ELF-1 (cell line): ENCODE measurements at regions not wholly inside any gene's neighbourhood (a gene's known extent, or its start where the extent isn't known, plus 50 kb on each side); places are given as distances from the start of the nearest gene placed in this dataset.

Experiments used
- DNase-seq: peaks from one replicate; pipeline ENCODE4 v3.0.0-alpha.2; 2016; ENCODE audit warnings: low read depth, low spot score

DNA sequence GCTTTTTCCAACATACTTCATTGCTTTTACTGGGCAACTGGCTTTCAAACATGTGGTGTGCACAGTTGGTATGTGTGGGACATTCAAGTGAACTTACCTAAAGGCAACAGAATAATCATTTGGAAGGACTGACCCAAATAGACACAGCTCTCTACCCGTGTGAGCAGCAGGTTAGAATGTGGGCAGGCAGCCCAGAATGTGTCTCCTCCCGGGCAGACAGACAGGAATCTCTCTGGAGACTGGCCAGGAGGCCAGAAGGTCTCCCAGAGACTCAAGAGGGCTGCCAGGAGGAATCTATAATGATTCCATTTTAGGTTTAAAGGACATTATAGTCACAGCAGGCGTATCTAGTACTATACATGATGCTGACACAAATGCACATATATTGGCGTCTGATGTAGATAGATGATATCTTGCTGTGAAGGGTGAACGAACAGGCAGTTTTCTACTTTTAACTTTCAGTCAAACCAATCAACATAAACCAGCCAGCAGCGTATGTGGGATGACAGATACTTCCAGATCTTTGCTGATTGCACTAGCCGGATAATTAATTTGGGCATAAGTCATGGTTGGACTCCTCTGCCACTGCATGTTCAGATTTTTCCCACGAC, 297.4 kb upstream of the ZNF608 start:
- DNase-seq = no peak

DNA sequence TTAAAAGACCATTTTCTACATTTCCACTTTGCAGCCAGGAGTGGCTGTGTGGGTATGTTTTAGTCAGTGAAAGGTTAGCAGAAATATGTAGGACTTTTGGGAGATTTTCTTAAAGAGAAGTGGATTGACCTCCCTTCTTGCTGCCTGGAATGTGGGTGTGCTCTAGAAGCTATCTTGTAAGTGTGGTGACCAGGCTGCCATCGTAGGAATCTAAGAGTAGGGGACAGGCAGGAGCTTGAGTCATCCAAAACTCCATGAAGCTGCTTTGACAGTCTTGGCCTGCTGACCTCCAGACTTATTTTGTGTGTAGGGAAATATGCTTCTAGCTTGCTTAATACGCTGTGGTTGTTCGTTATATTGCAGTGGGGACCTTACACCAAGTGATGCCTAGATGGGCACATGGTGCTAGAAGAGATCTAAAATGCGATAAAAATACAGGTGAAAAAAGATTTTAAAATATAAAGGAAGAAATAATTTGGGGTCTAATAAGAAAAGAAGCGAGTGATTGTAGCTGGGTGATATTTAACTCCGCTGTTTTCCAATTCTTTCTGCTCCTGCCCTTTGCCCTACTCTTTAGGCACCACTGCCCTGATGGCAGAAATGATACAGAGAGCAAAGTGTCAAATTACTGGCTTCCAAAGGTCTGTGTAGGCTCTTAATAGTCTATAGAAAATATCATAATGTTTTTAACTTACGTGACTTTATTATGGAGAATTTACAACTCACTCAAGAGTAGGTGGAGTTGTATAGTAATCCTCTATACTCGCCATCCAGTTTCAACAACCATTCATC, 298.2 kb upstream of the ZNF608 start:
- DNase-seq = no peak

DNA sequence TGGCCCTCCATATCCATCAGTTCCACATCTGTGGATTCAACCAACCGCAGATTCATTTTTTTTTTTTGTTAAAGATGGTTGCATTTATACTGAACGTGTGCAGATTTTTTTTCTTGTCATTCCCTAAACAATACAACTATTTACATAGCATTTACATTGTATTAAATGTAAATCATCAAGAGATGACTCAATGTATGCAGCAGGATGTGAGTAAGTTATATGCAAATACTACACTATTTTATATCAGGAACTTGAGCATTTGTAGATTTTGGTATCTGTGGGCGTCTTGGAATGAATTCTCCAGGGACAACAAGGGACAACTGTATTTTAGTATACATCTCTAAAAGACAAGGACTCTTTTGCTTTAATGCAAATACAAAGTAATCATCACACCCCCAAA, 299.2 kb upstream of the ZNF608 start:
- DNase-seq = no peak

DNA sequence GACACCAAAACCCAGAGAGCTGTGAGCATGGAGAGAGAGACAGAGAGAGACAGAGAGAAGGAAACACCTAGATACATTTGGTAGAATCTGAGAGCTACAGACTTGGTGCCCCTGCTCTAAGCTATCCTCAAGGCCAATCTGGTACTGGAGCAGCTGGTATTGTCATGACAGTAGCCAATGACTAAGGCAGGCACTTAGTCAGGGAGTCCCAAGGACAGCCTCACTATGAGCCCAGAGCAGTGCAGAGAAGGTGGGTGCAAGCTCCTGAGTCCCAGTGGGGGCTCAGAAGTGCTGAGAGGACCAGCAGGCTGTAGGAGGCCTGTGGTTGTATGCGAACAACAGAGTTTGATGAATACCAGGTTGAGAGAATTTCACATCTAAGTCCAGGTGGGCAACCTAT, 300.4 kb upstream of the ZNF608 start:
- no peak for DNase-seq

DNA sequence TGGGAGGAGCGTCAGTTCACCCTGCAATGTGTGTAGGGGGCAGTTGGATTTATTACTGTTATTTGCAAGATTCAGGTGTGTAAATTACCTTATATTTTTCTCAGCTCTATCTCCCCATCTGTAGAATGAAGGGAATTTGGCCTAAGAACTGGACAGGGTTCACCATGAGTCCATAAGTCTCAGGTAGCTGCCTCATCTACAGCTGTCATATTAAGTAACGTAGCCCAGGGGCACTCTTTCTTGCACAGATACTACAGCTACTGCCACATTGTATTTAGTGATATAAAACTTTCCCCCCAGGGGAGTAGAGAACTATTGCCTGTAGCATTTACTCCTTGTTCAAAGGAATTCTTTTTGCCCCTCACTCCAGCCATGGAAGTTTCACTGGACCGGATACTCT, 301.4 kb upstream of the ZNF608 start:
- DNase-seq = no peak

DNA sequence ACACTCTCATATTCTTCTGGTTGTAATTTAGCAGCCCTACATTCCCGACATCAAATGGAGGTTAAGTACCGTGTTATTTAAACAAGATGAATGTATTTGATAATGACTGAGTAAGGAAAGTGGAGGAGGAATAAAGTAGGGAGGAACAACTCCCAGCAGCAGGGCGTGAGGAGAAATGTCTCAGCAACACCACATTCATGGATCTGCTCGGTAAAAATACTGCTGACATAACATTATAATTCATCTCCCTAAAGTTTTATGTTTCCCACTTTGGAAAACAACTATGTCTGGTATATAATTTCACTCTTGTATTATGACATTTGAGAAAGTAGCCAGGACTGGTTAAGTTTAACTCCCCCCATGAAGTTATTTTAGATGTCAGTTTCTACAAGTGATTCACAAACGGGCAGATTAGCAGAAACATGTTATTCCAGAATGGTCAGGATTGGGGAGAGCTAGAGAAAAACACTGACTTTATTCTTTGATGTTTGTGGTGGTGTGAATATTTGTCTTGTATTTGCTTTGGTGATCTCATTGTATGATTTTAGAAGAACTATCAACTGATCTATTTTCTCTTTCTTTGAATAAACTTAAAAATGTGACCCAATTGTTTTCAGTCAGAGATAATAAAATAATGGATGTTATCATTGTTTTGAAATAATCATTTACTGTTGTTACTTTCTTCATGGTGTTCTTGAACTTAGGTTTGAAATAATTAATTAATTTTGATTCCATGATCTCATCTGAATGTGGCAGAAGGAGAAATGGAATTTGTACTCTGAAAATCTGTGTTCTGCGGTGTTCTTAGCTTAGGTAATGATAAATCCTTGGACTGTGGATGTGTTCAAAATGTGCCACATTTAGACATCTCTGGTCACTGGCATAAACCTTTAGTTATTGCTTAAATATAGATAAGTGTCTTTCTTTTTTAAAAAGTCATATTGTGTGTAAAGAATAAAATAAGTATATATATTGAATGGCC, 303.6 kb upstream of the ZNF608 start:
- DNase-seq = no peak

DNA sequence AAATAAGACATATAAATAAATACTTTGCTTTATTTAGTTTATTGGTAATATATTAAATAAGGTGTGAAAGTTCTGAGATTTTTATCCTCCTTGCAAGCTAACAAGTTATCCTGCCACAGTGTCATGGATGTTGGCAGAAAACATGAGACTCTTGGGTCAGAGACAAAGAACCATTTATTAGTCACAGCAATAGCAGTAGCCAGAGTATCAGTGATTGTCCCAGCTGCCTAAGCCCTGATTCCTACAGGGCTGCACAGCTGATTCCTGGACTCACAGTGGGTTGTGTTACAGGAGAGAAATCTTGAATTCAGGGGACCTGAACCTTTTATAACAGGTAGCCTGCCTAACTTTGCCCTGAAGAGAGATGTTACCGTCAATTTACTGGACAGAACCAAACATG, 304.5 kb upstream of the ZNF608 start:
- no peak for DNase-seq

DNA sequence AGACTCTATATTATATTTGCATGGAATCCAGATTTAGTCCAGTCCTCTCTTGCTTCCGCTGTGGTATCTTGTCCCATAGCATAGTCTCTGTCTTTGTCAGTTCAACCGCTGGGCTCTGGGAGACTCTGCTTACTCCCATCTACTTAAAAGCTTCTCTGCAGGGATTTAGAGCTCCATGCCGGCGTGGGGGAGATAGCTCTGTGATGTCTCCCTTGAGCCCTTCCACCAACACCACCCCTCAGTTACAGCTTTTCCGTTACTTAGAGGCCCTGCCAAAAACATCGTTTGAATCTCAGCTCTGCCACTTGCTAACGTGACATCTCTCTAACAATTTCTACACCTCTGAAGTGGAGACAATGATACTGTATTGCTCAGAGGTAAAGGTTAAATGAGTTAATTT, 306.1 kb upstream of the ZNF608 start:
- DNase-seq = no peak

DNA sequence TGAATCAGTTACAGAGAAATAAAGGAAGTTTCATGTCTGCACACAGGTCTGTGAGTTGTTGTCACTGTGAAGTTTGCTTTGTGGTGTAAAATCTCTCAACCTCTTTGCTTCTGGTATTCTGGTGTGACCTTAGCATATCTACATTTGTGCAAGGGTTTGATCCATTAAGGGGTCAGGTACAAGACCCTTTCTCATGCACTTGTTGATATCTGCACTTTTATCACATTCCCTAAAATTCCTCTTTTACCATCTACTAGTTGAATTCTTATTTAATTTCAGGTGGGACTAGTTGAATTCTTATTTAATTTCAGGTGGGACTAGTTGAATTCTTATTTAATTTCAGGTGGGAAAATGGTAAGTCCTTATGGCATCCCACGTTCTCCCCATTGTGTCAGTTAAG, 306.7 kb upstream of the ZNF608 start:
- DNase-seq = no peak

DNA sequence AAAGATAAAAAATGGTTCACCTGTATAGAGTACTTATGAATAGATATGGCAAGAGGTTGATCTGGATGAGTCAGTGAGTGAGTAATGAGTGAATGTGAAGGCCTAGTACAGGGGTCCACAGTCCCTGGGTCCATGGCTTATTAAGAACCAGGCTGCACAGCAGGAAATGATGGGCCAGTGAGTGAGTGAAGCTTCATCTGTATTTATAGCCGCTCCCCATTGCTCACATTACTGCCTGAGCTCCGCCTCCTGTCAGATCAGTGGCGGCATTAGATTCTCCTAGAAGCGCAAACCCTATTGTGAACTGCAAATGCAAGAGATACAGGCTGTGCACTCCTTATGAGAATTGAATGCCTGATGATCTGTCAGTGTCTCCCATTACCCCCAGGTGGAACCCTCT, 307.7 kb upstream of the ZNF608 start:
- DNase-seq = no peak

DNA sequence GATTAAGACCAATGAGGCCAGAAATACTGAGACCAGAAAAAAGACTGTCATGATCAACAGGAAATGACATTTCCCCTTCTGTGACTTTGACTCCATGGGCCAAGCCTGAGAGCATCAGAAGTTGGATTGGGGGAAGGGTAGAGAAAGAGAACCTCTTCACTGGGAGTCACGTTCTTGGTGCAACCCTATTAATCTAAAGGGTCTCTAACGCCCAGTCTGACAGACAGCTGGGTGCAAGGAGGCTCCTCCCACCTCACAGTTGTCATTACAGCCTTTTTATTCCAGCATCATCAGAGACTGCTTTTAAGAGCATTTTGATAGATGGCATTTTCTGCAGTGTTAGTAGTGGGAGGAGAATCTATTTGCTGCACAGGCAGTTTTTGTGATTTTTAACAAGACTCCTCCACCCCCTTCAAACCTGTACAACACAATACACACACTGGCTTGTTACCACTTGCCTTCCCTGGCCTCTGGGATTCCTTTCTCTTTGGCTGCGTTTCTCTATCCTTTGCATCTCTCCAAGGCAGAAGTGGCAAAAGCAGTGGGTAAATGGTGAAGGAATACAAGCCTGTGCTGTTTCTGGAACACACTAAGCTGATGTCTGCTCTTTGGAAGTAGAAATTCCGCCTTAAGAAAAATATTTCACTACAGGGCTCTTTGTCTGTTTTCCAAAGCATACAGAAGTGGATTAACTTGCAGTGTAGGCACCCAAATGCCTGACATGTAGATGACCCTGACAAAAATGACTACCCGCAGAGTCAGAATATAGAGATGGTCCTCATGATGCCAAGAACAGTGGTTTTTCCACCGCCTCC, 310.4 kb upstream of the ZNF608 start:
- DNase-seq = no peak

DNA sequence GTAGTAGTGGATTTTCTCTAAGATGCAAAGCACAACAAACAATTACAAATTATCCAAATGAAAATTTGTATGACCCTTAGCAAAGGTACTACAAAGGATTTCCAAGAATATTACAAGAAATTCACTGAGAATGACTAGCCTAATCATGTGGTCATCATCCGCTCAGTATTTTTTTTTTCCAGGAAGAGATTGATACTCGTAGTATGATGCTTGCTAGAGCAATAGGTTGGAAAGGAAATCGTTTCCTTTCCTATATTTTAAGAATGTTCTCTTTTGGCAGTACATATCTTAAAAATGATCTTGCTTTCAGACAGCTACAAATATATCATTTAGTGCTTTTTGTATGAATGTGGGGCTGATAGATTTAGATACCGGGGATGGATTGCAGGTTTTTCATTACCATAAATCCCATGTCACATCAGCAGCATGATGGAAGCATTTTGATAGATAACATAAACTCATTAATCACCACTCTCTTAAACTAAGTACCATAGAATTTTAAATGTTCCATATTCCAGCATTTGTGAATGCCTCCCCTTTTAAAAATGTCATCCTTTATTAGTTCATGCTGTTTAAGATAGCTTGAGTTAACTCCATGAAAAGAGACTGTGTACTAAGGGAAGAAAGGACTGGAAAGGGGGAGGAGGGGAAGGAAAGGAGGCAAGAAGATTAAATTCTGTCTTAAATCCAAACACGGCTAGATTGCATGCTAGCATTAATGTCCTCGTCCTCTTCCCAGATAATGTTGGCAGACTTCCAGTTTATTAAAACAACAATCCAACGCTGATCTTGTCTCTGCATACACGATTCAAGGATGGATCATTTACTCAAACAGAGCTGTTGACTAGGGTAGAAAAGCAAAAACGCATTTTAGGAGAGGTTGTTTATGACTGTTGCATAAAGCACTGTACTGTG, 311.7 kb upstream of the ZNF608 start:
- no peak for DNase-seq

DNA sequence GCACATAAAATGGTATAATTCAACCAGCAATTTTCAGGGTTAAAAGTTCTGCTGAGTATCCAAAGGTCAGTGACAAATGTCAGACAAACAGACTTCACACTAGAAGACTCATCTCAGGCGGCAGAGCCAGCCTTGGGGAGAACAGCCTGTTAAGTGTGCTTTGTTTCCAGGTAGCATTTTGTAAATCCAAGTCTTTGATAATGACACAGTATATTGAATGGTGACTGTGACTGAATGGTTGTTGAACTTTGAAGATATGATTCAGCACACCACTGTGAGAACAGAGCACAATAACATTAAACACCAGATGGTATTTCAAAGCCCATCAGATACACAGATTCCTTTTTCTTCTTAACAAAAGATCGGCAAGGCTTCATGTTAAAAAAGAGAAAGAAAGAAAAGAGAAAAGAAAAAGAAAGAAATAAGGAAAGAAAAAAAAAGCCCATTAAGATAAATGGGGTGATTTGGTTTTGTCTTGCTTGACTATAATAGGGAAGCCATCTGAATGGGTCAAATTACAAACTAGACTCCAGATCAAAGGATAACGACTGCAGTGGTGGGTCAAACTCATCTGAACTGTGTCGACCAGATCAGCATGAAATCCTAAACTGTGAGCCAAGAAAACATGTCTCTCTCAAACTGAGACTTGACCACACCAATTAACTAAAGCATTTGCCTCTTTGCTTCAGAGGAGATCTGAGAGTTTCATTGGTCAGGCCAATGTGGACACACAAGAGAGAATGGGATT, 313.0 kb upstream of the ZNF608 start:
- DNase-seq = peak; percentile 20

DNA sequence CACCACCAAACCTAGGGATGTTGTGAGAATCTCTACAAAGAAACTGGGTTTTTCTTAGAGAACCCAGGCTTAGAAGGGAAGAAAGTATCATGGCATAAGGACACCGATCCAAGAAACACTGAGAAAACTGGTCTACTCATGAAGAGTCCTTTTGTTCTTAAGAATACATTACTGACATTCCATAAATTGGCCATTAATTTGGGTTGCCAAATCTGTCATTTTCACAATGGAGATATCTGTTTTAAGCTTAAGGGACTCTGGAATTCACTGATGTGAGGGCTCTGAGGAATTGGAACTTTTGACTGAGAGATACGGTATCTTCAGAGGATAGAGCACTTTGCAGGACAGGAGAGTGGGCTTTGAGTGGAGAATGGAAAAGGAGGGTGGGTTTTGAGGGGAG, 315.3 kb upstream of the ZNF608 start:
- no peak for DNase-seq

DNA sequence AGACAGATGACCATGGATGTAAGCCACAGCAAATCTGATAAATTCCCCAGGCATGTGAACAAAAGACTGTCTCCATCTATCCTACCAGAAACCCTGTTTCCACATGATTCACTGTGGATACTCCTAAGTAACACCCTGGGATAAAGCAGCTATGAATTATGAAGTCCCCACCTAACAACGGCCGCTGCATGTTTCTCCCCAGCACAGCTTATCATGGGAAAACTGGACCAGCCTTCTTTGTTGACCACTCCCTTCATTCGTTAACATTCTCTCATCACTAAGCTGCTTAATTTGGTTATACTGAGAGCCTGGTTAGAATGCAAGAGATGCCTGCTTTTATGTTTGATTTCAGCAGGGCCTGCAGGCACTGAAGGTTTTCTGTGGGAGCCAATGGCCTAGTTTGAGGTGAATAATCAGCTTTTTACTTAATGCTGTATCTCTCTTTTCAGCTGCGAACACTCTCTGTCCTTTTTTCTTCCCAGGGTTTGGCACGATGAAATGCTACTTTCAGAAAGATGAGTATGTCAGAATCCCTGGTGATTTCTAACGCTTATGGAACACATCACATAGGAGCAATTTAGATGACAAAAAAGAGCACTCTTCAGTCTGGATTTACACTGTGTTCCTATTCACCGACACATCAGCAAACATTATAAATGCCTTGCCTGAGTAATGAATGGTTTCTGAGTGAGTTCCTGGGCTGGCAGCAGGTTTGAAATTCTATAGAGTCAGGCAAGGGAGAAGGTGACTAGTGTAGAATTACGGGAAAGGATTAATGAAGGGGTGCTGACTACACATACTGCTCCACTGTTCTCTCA, 318.4 kb upstream of the ZNF608 start:
- no peak for DNase-seq

DNA sequence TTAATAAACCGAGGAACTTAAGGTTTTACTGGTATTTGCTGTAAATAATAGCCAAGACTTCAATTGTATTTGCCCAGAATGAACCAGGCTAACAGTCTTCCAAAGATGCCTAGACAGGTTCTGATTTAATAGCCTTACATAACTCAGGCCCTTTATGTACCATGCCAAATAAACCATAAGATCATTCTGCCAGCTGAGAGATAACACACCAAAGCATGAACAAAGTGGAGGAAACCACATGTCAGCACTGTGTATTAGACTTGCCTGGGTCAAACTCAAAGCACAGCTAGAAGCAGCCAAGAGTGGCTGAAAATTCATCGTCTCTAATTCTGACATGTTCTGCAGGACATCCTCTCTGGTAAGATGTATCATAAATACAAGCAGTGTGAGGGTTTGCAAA, 319.3 kb upstream of the ZNF608 start:
- DNase-seq = no peak

DNA sequence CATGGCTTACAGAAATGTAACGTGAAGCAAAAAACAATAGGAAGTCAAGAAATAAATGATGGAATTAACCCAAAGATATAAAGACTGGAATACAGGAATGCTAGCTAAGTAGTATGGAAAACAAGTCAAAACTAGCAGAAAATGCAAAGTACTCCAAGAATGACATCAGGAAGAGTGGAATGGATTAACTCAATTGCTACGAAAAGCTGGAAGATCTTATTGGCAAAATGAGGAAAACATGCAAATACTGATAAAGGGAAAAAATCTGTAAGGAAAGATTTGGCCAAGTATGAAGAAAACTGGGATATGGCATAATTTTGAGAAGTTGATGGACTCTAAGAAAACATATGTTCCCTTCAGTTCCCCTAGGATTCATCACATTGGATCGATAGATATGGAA, 324.5 kb upstream of the ZNF608 start:
- no peak for DNase-seq

DNA sequence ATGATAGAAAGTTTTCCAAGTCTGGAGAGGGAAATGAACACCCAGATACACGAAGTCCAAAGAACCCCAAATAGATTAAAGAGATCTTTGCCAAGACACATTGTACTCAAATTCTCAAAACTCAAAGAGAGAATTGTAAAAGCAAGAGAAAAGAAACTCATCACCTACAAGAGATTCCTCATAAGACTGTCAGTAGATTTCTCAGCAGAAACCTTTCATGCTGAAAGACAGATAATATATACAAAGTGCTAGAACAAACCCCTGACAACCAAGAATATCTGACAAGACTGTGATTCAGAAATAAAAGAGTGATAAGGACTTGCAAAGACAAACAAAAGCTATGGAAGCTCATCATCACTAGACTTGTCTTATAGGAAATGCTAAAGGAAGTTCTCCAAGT, 326.7 kb upstream of the ZNF608 start:
- DNase-seq = no peak

DNA sequence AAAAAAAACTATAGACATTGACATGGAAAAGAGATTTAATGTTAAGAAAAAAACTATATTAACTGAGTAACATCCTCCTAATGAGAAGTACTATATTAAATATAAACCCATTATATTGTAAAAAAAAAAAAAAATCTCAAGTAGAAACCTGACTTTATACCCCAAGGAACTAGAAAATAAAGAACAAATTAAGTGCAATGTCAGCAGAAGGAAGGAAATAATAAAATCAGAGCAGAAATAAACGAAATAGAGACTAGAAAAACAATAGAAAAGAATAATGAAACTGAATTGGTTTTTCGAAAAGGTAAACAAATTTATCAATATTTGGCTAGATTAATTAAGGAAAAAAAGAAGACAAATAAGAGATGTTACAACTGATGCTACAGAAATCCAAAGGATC, 329.1 kb upstream of the ZNF608 start:
- DNase-seq = no peak
